Thoracic aorta (tissue), 2 donors: ENCODE measurements at regions not wholly inside any gene's neighbourhood (a gene's known extent, or its start where the extent isn't known, plus 50 kb on each side); places are given as distances from the start of the nearest gene placed in this dataset.

Experiments used
- ATAC-seq: fragments of 150-250 bp; one replicate; pipeline ENCODE4 v1.8.0; 2017; ENCODE audit warnings: low read depth; ENCODE audit not compliant: insufficient number of reproducible peaks, low FRiP score
- DNase-seq: peaks from one replicate; pipeline ENCODE4 v3.0.0-alpha.2; 2020; ENCODE audit warnings: low spot score
- H3K27ac ChIP-seq, 2 donors: fragments of 200-600 bp; sonication (generic); 1 replicate in 1 of 2; 2 replicates in 1 of 2; pipeline ENCODE4 v1.5.1; 2016; ENCODE audit warnings: mild to moderate bottlenecking in 2 of 2, moderate library complexity in 2 of 2
- H3K27me3 ChIP-seq: fragments of 200-600 bp; sonication (generic); replicated peaks from 2 replicates; pipeline ENCODE4 v1.6.0; 2016; ENCODE audit warnings: mild to moderate bottlenecking; ENCODE audit not compliant: insufficient read depth
- H3K36me3 ChIP-seq: fragments of 200-600 bp; sonication (generic); one replicate; pipeline ENCODE4 v1.5.1; 2016
- H3K4me1 ChIP-seq, 2 donors: fragments of 200-600 bp; sonication (generic); 1 replicate in 1 of 2; 2 replicates in 1 of 2; pipeline versions ENCODE4 v1.5.1 to v1.6.0; 2016; ENCODE audit warnings: low read depth in 2 of 2, mild to moderate bottlenecking in 1 of 2; ENCODE audit not compliant: control insufficient read depth in 1 of 2
- H3K4me3 ChIP-seq: fragments of 200-600 bp; sonication (generic); 2 replicates; pipeline ENCODE4 v1.5.1; 2016; ENCODE audit warnings: mild to moderate bottlenecking
- H3K9me3 ChIP-seq: fragments of 200-600 bp; sonication (generic); 2 replicates; pipeline ENCODE4 v1.5.1; 2016
- CTCF ChIP-seq: fragments of 200-600 bp; sonication (generic); IDR thresholded peaks from one replicate; pipeline ENCODE4 v1.5.1; 2019; ENCODE audit warnings: antibody characterized with exemption

- Histone ChIP-seq H3K4me3 (no peak overlapping the region), H3K36me3 (no peaks in the 10 kb centered on the region), H3K9me3 (no peaks in the 10 kb centered on the region), H3K27ac (no peak overlapping the region), H3K4me1 (peaks cover 0 to 8% of the 10 kb centered on the region in 2 donors), H3K27me3 (no peaks in the 10 kb centered on the region)
- no peak for ATAC-seq
- no peak for DNase-seq
- TF ChIP-seq CTCF = no peak
Observed at GRCh38 chr1:204809488-204809887, 61.2 kb upstream of the NFASC start.

GRCh38 chr1:204812842-204813241, 57.8 kb upstream of the NFASC start:
- no peak for DNase-seq
- H3K36me3 ChIP-seq = no peaks in the 10 kb centered on the region
- peaks cover 0 to 13% of the 10 kb centered on the region in 2 donors for H3K4me1 ChIP-seq
- no peaks in the 10 kb centered on the region for H3K27me3 ChIP-seq
- no peak for ATAC-seq
- no peak overlapping the region for H3K4me3 ChIP-seq
- H3K9me3 ChIP-seq = no peaks in the 10 kb centered on the region
- TF ChIP-seq CTCF = no peak
- no peak overlapping the region for H3K27ac ChIP-seq

- Histone ChIP-seq H3K9me3 (no peaks in the 10 kb centered on the region), H3K27ac (no peak overlapping the region), H3K27me3 (no peaks in the 10 kb centered on the region), H3K4me3 (no peak overlapping the region), H3K36me3 (no peaks in the 10 kb centered on the region), H3K4me1 (peaks cover 0 to 13% of the 10 kb centered on the region in 2 donors)
- no peak for TF ChIP-seq CTCF
- no peak for DNase-seq
- no peak for ATAC-seq
Observed at GRCh38 chr1:204813522-204813921, 57.1 kb upstream of the NFASC start.

- no peaks in the 10 kb centered on the region for H3K36me3 ChIP-seq
- DNase-seq = no peak
- ATAC-seq = no peak
- no peak for TF ChIP-seq CTCF
- peaks cover 0 to 19% of the 10 kb centered on the region in 2 donors for H3K4me1 ChIP-seq
- H3K27ac ChIP-seq = no peak overlapping the region
- H3K9me3 ChIP-seq = no peaks in the 10 kb centered on the region
- no peak overlapping the region for H3K4me3 ChIP-seq
- no peaks in the 10 kb centered on the region for H3K27me3 ChIP-seq
Observed at GRCh38 chr1:204814166-204814884, 56.3 kb upstream of the NFASC start.

- no peak for DNase-seq
- Histone ChIP-seq H3K4me1 (peaks cover 8 to 40% of the 10 kb centered on the region in 2 donors), H3K27ac (no peak overlapping the region)
Observed at GRCh38 chr1:204817341-204817740, 53.3 kb upstream of the NFASC start.

More at GRCh38 chr1:204817341-204817740, 53.3 kb upstream of the NFASC start:
- no peaks in the 10 kb centered on the region for H3K27me3 ChIP-seq
- TF ChIP-seq CTCF = no peak
- H3K9me3 ChIP-seq = no peaks in the 10 kb centered on the region
- no peak overlapping the region for H3K4me3 ChIP-seq
- ATAC-seq = no peak
- H3K36me3 ChIP-seq = no peaks in the 10 kb centered on the region
